GM06990 (cell line): ENCODE measurements at regions not wholly inside any gene's neighbourhood (a gene's known extent, or its start where the extent isn't known, plus 50 kb on each side); places are given as distances from the start of the nearest gene placed in this dataset.

Experiments
- DNase-seq: peaks from one replicate; pipeline ENCODE4 v3.0.0-alpha.2; 2011; ENCODE audit not compliant: insufficient read length; ENCODE audit errors: extremely low read depth
- H3K27me3 ChIP-seq: replicated peaks from 2 replicates; pipeline ENCODE4 v1.6.0; 2011; ENCODE audit warnings: low read length; ENCODE audit not compliant: control insufficient read depth, insufficient read depth
- H3K36me3 ChIP-seq: 2 replicates; pipeline ENCODE4 v1.5.1; 2011; ENCODE audit warnings: low read length; ENCODE audit not compliant: control insufficient read depth, insufficient read depth
- H3K4me3 ChIP-seq: replicated peaks from 2 replicates; pipeline ENCODE4 v1.5.1; 2011; ENCODE audit warnings: low read depth, mild to moderate bottlenecking, control low read depth, low read length
- CTCF ChIP-seq: IDR thresholded peaks from 2 replicates; pipeline ENCODE4 v1.5.1; 2011; ENCODE audit warnings: low read length, control low read depth, mild to moderate bottlenecking, inconsistent platforms; ENCODE audit not compliant: insufficient read depth, poor library complexity, severe bottlenecking

GRCh38 chr11:57871231-57871630, 109.6 kb downstream of the CTNND1 start:
- no peaks in the 10 kb centered on the region for H3K27me3 ChIP-seq
- no peak overlapping the region for H3K4me3 ChIP-seq
- no peak for DNase-seq
- H3K36me3 ChIP-seq: no peaks in the 10 kb centered on the region
- TF ChIP-seq CTCF: no peak

GRCh38 chr11:57873196-57873911, 111.8 kb downstream of the CTNND1 start:
- H3K27me3 ChIP-seq: no peaks in the 10 kb centered on the region
- no peak for DNase-seq
- no peak overlapping the region for H3K4me3 ChIP-seq
- no peak for TF ChIP-seq CTCF
- no peaks in the 10 kb centered on the region for H3K36me3 ChIP-seq

GRCh38 chr11:57874981-57875380, 113.4 kb downstream of the CTNND1 start:
- Histone ChIP-seq H3K4me3 (no peak overlapping the region), H3K36me3 (no peaks in the 10 kb centered on the region), H3K27me3 (no peaks in the 10 kb centered on the region)
- DNase-seq: no peak
- TF ChIP-seq CTCF: no peak

GRCh38 chr11:57881647-57882046, 120.0 kb downstream of the CTNND1 start:
- Histone ChIP-seq H3K27me3 (no peaks in the 10 kb centered on the region), H3K4me3 (no peak overlapping the region), H3K36me3 (no peaks in the 10 kb centered on the region)
- no peak for DNase-seq
- TF ChIP-seq CTCF: no peak

- no peak for TF ChIP-seq CTCF
- no peaks in the 10 kb centered on the region for H3K36me3 ChIP-seq
- no peaks in the 10 kb centered on the region for H3K27me3 ChIP-seq
- H3K4me3 ChIP-seq: no peak overlapping the region
- DNase-seq: no peak
These were observed 122.0 kb downstream of the CTNND1 start for GRCh38 chr11:57883630-57884029.

GRCh38 chr11:57885298-57886050, 123.9 kb downstream of the CTNND1 start:
- H3K27me3 ChIP-seq: no peaks in the 10 kb centered on the region
- no peak overlapping the region for H3K4me3 ChIP-seq
- TF ChIP-seq CTCF: no peak
- no peak for DNase-seq
- no peaks in the 10 kb centered on the region for H3K36me3 ChIP-seq
